ENCODE measurements at regions not wholly inside any gene's neighbourhood (a gene's known extent, or its start where the extent isn't known, plus 50 kb on each side); places are given as distances from the start of the nearest gene placed in this dataset.

DNA sequence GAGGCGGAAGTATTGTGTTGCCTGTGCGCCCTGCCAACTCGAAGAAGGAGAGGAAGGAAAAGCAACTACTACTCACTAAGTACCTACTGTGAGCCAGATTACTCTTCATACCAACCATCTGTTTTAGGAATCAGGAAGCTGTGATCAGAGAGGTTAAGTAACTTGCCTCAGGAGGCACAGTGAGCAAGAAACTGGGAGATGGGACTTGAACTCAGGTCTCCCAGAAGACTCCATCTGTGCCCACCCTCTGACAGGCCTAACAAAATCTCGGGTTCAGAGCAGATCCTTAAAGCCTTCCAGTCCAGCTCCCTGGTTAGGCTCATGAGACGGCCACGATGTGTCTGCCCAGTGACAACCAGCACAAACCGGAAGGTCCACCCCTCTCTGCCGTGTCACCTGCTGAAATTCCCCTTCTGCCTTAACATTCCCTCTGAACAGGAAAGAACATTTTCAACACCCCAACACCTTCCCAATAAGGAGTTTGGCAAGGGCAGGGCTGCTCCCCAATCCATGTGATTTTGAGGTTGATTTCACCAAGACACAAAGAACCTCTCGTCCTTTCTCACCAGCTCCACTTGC, 230.1 kb downstream of the TOMM20 start:
- no peaks in the 10 kb centered on the region for H3K27me3 ChIP-seq (ENCODE audit: control insufficient read depth, extremely low read depth, insufficient read depth, low read length)
- H3K4me2 ChIP-seq (ENCODE audit: control insufficient read depth, extremely low read depth, insufficient read depth, low read depth, low read length) = no peak overlapping the region
- H3K4me1 ChIP-seq (ENCODE audit: control insufficient read depth, extremely low read depth, insufficient read depth, low read length) = peaks cover 11% of the 10 kb centered on the region
- no peaks in the 10 kb centered on the region for H3K9me1 ChIP-seq (ENCODE audit: control insufficient read depth, extremely low read depth, insufficient read depth, low read length)
- no peak for FAIRE-seq
- TF ChIP-seq, protein P1, sequence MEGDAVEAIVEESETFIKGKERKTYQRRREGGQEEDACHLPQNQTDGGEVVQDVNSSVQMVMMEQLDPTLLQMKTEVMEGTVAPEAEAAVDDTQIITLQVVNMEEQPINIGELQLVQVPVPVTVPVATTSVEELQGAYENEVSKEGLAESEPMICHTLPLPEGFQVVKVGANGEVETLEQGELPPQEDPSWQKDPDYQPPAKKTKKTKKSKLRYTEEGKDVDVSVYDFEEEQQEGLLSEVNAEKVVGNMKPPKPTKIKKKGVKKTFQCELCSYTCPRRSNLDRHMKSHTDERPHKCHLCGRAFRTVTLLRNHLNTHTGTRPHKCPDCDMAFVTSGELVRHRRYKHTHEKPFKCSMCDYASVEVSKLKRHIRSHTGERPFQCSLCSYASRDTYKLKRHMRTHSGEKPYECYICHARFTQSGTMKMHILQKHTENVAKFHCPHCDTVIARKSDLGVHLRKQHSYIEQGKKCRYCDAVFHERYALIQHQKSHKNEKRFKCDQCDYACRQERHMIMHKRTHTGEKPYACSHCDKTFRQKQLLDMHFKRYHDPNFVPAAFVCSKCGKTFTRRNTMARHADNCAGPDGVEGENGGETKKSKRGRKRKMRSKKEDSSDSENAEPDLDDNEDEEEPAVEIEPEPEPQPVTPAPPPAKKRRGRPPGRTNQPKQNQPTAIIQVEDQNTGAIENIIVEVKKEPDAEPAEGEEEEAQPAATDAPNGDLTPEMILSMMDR (optimal IDR thresholded peaks at IDR 0.05 in 1 of 3, IDR thresholded peaks at IDR 0.05 in 1 of 3, conservative IDR thresholded peaks at IDR 0.05 in 1 of 3; ENCODE audit: extremely low read depth in 1 of 3, insufficient read depth in 2 of 3, low read length in 3 of 3) = no peak
- TF ChIP-seq EZH2 (IDR thresholded peaks at IDR 0.05; ENCODE audit: low read length) = no peak
- H3K4me3 ChIP-seq (ENCODE audit: control insufficient read depth in 2 of 3, extremely low read depth in 1 of 3, insufficient read depth in 2 of 3, low read depth in 1 of 3, low read length in 3 of 3) = no peak overlapping the region
- H3K27ac ChIP-seq (ENCODE audit: control insufficient read depth, insufficient read depth, low read length) = no peak overlapping the region
- DNase-seq (ENCODE audit: low read depth, low spot score) = no peak
- no peak overlapping the region for H3K9ac ChIP-seq (ENCODE audit: control insufficient read depth, extremely low read depth, insufficient read depth, low read length)
- H3K79me2 ChIP-seq (ENCODE audit: control insufficient read depth, insufficient read depth, low read length) = no peaks in the 10 kb centered on the region
- H4K20me1 ChIP-seq (ENCODE audit: control insufficient read depth, extremely low read depth, insufficient read depth, low read length) = no peaks in the 10 kb centered on the region
- no peaks in the 10 kb centered on the region for H3K36me3 ChIP-seq (ENCODE audit: control insufficient read depth in 2 of 2, extremely low read depth in 1 of 2, insufficient read depth in 2 of 2, low read length in 2 of 2)
- no peaks in the 10 kb centered on the region for H3K9me3 ChIP-seq (ENCODE audit: control insufficient read depth, low read depth, low read length)
- dilution Hi-C loops (cut with MboI; ENCODE audit: extremely low pct_ligation_motif_present, low sequenced_read_pairs) = no loop called here
- H2AFZ ChIP-seq (ENCODE audit: control insufficient read depth, low read length) = no peak overlapping the region

DNA sequence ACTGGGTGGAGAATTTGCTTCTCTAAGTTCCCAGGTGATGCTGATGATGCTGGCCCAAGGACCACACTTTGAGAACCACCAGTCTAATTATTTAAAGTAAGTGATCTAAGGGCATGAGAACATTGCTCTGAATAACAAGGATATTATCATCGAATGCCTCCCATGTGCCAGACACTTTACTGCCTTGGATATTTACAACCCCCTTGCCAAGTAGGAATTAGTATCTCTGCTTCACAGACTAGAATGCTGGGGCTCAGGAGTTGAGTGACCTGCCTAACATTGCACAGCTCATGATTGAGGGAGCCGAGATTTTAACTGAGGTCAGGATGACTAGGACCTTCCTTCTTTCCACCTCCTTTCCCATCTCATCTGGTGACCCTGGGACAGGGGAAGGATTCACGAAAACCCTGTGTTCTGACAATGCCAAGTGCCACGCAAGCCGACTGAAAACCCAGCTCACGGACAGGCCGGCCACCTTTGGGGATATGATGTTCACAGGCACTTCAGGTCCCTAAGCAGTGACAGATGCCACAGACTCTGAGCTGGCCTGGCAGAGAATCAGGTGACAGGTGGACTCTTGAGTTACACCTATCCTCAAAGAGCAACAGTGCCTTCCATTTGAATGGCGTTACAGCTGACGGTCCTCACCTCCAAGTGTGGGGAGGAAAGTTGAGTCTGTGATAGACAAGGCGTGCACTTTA, 230.7 kb downstream of the TOMM20 start:
- Histone ChIP-seq H3K4me1 (ENCODE audit: control insufficient read depth, extremely low read depth, insufficient read depth, low read length) (peaks cover 11% of the 10 kb centered on the region), H3K9me3 (ENCODE audit: control insufficient read depth, low read depth, low read length) (no peaks in the 10 kb centered on the region), H2AFZ (ENCODE audit: control insufficient read depth, low read length) (no peak overlapping the region), H3K4me2 (ENCODE audit: control insufficient read depth, extremely low read depth, insufficient read depth, low read depth, low read length) (no peak overlapping the region), H3K27me3 (ENCODE audit: control insufficient read depth, extremely low read depth, insufficient read depth, low read length) (no peaks in the 10 kb centered on the region), H3K36me3 (ENCODE audit: control insufficient read depth in 2 of 2, extremely low read depth in 1 of 2, insufficient read depth in 2 of 2, low read length in 2 of 2) (no peaks in the 10 kb centered on the region), H3K9me1 (ENCODE audit: control insufficient read depth, extremely low read depth, insufficient read depth, low read length) (no peaks in the 10 kb centered on the region), H3K27ac (ENCODE audit: control insufficient read depth, insufficient read depth, low read length) (no peak overlapping the region), H4K20me1 (ENCODE audit: control insufficient read depth, extremely low read depth, insufficient read depth, low read length) (no peaks in the 10 kb centered on the region), H3K9ac (ENCODE audit: control insufficient read depth, extremely low read depth, insufficient read depth, low read length) (no peak overlapping the region), H3K4me3 (ENCODE audit: control insufficient read depth in 2 of 3, extremely low read depth in 1 of 3, insufficient read depth in 2 of 3, low read depth in 1 of 3, low read length in 3 of 3) (no peak overlapping the region), H3K79me2 (ENCODE audit: control insufficient read depth, insufficient read depth, low read length) (no peaks in the 10 kb centered on the region)
- FAIRE-seq (no peak), DNase-seq (ENCODE audit: low read depth, low spot score) (no peak)
- TF ChIP-seq EZH2 (IDR thresholded peaks at IDR 0.05; ENCODE audit: low read length) = no peak
- TF ChIP-seq, protein P1 (optimal IDR thresholded peaks at IDR 0.05 in 1 of 3, IDR thresholded peaks at IDR 0.05 in 1 of 3, conservative IDR thresholded peaks at IDR 0.05 in 1 of 3; ENCODE audit: extremely low read depth in 1 of 3, insufficient read depth in 2 of 3, low read length in 3 of 3) = no peak
- dilution Hi-C loops (cut with MboI; ENCODE audit: extremely low pct_ligation_motif_present, low sequenced_read_pairs) = no loop called here
